Suprapubic skin (tissue), 4 donors: ENCODE measurements at regions not wholly inside any gene's neighbourhood (a gene's known extent, or its start where the extent isn't known, plus 50 kb on each side); places are given as distances from the start of the nearest gene placed in this dataset.

Experiments used
- DNase-seq, 2 donors: peaks; one replicate each; pipeline ENCODE4 v3.0.0-alpha.2; 2019; ENCODE audit warnings: low spot score in 2 of 2
- H3K27ac ChIP-seq: fragments of 200-600 bp; sonication (generic); one replicate; pipeline ENCODE4 v1.5.1; 2019
- H3K27me3 ChIP-seq: fragments of 200-600 bp; sonication (generic); one replicate; pipeline ENCODE4 v1.5.1; 2019
- H3K36me3 ChIP-seq: fragments of 200-600 bp; sonication (generic); one replicate; pipeline ENCODE4 v1.5.1; 2019
- H3K4me1 ChIP-seq: fragments of 200-600 bp; sonication (generic); one replicate; pipeline ENCODE4 v1.5.1; 2019
- H3K4me3 ChIP-seq: fragments of 200-600 bp; sonication (generic); one replicate; pipeline ENCODE4 v1.5.1; 2019; ENCODE audit warnings: mild to moderate bottlenecking
- H3K9me3 ChIP-seq: fragments of 200-600 bp; sonication (generic); one replicate; pipeline ENCODE4 v1.5.1; 2019
- EP300 ChIP-seq: sonication (generic); formaldehyde crosslinking; IDR thresholded peaks from one replicate; pipeline ENCODE4 v1.6.1; 2017; ENCODE audit warnings: antibody characterized with exemption
- POLR2A ChIP-seq, 2 donors: fragments of 450-650 bp; IDR thresholded peaks; one replicate each; pipeline ENCODE4 v1.6.1; 2017; ENCODE audit warnings: antibody characterized with exemption in 2 of 2, mild to moderate bottlenecking in 2 of 2, moderate library complexity in 2 of 2
- POLR2AphosphoS5 ChIP-seq, 3 donors: sonication (generic); formaldehyde crosslinking; IDR thresholded peaks; one replicate each; pipeline ENCODE4 v1.6.1; 2017; ENCODE audit warnings: antibody characterized with exemption in 3 of 3
- WGBS: methylation state at CpG from one replicate; pipeline ENCODE4 v1.1.5; 2018; 5-methylcytosine and 5-hydroxymethylcytosine counted together
- TF ChIP-seq, protein P1 (sequence below), 2 donors: fragments of 200-600 bp in 1 of 2; fragments of 450-650 bp in 1 of 2; sonication (generic) in 1 of 2; IDR thresholded peaks; one replicate each; pipeline ENCODE4 v1.5.1; 2016 to 2019; ENCODE audit warnings: antibody characterized with exemption in 2 of 2, mild to moderate bottlenecking in 1 of 2, moderate library complexity in 1 of 2

DNA sequence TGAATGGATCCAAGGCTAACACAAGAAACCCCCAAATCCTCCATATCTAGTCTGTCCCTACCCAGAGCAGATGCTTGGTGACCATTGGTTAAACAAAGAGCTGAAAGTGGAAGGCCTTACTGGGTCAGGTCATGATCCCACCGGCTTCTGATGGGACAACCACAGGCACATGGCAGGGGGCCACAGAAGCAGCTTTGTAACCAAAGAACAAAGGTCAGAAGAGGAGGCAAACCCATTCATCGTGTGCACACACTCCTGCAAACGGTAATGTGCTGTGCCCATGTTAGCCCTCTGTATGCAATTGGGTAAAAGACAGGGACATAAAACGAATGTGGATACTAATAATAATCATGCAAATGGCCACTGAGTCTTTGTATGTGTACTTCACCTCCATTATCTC, 133.3 kb upstream of the SLC6A11 start:
- no peak for DNase-seq

DNA sequence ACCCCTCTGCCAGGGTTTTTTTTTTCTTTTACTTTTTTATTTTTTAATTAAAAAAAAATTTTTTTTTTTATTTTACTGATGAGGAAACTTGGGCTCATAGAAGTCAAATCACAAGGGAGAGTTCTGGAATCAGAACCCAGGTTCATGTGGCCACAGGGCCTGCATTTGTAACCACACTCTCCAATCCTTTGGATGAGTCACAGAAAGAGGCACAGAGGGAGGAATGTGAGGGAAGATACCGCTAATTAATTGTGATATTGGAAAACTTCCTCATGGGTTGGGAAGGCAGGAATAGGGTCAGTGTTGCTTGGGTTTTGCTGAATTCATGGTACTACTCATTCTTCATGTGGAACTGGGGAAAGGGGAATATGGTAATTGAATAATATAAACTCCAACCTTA, 132.9 kb upstream of the SLC6A11 start:
- TF ChIP-seq, protein P1, sequence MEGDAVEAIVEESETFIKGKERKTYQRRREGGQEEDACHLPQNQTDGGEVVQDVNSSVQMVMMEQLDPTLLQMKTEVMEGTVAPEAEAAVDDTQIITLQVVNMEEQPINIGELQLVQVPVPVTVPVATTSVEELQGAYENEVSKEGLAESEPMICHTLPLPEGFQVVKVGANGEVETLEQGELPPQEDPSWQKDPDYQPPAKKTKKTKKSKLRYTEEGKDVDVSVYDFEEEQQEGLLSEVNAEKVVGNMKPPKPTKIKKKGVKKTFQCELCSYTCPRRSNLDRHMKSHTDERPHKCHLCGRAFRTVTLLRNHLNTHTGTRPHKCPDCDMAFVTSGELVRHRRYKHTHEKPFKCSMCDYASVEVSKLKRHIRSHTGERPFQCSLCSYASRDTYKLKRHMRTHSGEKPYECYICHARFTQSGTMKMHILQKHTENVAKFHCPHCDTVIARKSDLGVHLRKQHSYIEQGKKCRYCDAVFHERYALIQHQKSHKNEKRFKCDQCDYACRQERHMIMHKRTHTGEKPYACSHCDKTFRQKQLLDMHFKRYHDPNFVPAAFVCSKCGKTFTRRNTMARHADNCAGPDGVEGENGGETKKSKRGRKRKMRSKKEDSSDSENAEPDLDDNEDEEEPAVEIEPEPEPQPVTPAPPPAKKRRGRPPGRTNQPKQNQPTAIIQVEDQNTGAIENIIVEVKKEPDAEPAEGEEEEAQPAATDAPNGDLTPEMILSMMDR (IDR thresholded peaks at IDR 0.05): no peak
- TF ChIP-seq POLR2AphosphoS5 (IDR thresholded peaks at IDR 0.05): no peak
- H3K36me3 ChIP-seq: no peaks in the 10 kb centered on the region
- H3K9me3 ChIP-seq: peaks cover 3% of the 10 kb centered on the region
- no peak overlapping the region for H3K27ac ChIP-seq
- H3K4me1 ChIP-seq: no peaks in the 10 kb centered on the region
- peaks cover 4% of the 10 kb centered on the region for H3K27me3 ChIP-seq
- DNase-seq: no peak
- WGBS: 47% methylated on average over 1 of the region's 1 CpG
- H3K4me3 ChIP-seq: no peak overlapping the region

More for the DNA sequence above, 133.3 kb upstream of the SLC6A11 start:
- H3K36me3 ChIP-seq: no peaks in the 10 kb centered on the region
- TF ChIP-seq EP300: no peak
- TF ChIP-seq, protein P1 (IDR thresholded peaks at IDR 0.05): no peak
- TF ChIP-seq POLR2AphosphoS5 (IDR thresholded peaks at IDR 0.05): no peak
- TF ChIP-seq POLR2A (IDR thresholded peaks at IDR 0.05): no peak
- no peak overlapping the region for H3K4me3 ChIP-seq
- no peak overlapping the region for H3K27ac ChIP-seq
- 74% methylated on average over 4 of the region's 4 CpGs for whole genome bisulfite sequencing
- peaks cover 4% of the 10 kb centered on the region for H3K27me3 ChIP-seq
- H3K9me3 ChIP-seq: peaks cover 3% of the 10 kb centered on the region
- H3K4me1 ChIP-seq: no peaks in the 10 kb centered on the region

DNA sequence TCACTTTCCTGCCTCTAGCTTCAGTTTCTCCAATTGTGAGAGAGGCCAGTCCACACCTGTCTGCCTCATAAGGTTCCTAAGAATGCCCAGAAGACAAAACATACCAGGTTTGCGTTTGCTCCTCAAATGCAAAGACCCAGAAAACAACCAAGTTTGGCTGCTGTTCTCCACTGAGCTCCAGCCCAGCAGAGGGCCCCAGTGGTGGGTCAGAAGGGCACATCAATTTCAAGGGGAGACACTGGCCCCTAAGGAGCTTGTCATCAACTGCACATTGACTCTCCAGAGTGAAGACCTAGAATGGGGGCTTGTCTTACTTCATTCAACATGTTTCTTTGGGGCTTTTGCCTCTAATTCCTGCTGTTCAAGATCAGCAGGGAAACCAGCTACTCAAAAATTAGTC, 127.9 kb upstream of the SLC6A11 start:
- TF ChIP-seq POLR2AphosphoS5 (IDR thresholded peaks at IDR 0.05) (no peak), POLR2A (IDR thresholded peaks at IDR 0.05) (no peak), EP300 (no peak)
- TF ChIP-seq, protein P1 (IDR thresholded peaks at IDR 0.05): no peak
- no peak for DNase-seq
- Histone ChIP-seq H3K9me3 (no peaks in the 10 kb centered on the region), H3K4me1 (no peaks in the 10 kb centered on the region), H3K36me3 (no peaks in the 10 kb centered on the region), H3K27ac (no peak overlapping the region), H3K4me3 (no peak overlapping the region), H3K27me3 (peaks cover 13% of the 10 kb centered on the region)
- 73% methylated on average over 1 of the region's 1 CpG for WGBS

DNA sequence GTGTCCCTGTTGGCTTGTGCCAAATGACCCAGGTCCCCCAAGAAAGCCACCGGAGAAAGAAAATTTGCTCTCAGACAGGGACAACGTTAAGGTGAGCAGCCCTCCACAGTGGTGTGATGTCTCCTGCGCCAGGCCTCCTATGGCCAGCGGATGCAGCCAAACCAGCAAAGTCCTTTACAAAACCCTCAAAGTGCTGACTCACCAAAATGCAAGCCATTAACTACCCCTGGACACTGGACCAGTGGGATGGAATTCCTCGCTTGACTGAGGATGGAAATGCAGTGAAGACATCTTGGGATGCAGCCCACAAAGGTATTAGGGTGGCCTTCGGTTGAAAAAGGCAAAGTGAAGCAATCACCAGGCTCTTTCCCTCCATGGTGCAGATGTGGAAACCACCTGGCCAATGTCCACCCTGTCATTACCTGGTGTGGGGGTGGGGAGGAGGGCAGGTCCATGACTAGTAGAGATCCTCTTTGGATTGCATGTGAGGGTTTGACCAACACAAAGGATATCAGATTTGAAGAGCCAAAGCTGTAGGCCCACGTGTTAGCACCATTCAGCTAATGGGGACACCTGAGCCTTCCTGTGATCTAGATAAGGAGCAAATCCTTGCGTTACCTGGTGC, 127.4 kb upstream of the SLC6A11 start:
- Histone ChIP-seq H3K27me3 (peaks cover 13% of the 10 kb centered on the region), H3K9me3 (no peaks in the 10 kb centered on the region), H3K4me3 (no peak overlapping the region), H3K36me3 (no peaks in the 10 kb centered on the region), H3K4me1 (no peaks in the 10 kb centered on the region), H3K27ac (no peak overlapping the region)
- 89% methylated on average over 8 of the region's 8 CpGs for WGBS
- DNase-seq: no peak
- TF ChIP-seq POLR2A (IDR thresholded peaks at IDR 0.05) (no peak), POLR2AphosphoS5 (IDR thresholded peaks at IDR 0.05) (no peak), EP300 (no peak)
- TF ChIP-seq, protein P1 (IDR thresholded peaks at IDR 0.05): no peak

DNA sequence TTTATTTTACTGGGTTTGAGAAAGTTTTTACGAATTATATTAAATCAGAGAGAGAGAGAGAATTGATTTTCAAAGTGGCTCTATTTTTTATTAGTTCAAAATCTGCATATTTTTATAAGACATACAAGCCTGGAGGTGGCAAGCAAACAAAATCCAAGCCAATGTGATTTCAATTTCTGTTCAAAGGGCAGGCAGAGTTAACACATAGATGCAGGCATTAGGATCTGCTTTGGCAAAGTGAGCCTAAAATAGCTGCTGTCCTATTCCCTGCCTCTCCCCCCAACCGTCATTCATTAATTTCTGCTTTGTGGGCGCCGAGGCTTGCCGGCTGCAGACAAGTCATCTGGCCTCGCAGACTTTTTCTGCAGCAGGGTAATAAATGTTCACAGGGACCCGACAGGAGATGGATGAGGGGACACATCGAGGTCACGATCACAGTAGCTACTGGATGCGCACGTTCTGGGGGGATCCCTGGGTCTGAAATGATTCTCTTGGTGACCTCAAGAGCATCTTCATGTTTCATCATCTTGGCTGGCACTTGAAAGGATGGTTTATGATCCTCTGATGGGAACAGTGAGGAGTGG, 123.9 kb upstream of the SLC6A11 start:
- no peak overlapping the region for H3K27ac ChIP-seq
- TF ChIP-seq POLR2AphosphoS5 (IDR thresholded peaks at IDR 0.05): no peak
- TF ChIP-seq POLR2A (IDR thresholded peaks at IDR 0.05): no peak
- TF ChIP-seq EP300: no peak
- TF ChIP-seq, protein P1 (IDR thresholded peaks at IDR 0.05): no peak
- DNase-seq: no peak
- no peak overlapping the region for H3K4me3 ChIP-seq
- H3K27me3 ChIP-seq: peaks cover 18% of the 10 kb centered on the region
- no peaks in the 10 kb centered on the region for H3K36me3 ChIP-seq
- WGBS: 59% methylated on average over 9 of the region's 11 CpGs
- no peaks in the 10 kb centered on the region for H3K9me3 ChIP-seq
- no peaks in the 10 kb centered on the region for H3K4me1 ChIP-seq
